Skeletal muscle satellite cell (primary cell): ENCODE measurements at regions not wholly inside any gene's neighbourhood (a gene's known extent, or its start where the extent isn't known, plus 50 kb on each side); places are given as distances from the start of the nearest gene placed in this dataset.
"Not testable (repeated sequence)": the region's sequence is repeated elsewhere in the genome, so short reads cannot be mapped to it uniquely, and the experiment has no call there.

ENCODE experiments used
- H3K27me3 ChIP-seq: 2 replicates; pipeline ENCODE4 v1.7.0; 2013; ENCODE audit warnings: low read length; ENCODE audit not compliant: control insufficient read depth, insufficient read depth
- H3K36me3 ChIP-seq: 2 replicates; pipeline ENCODE4 v1.7.0; 2013; ENCODE audit warnings: mild to moderate bottlenecking, control low read depth, low read length; ENCODE audit not compliant: insufficient read depth
- H3K4me1 ChIP-seq: 2 replicates; pipeline ENCODE4 v1.7.0; 2013; ENCODE audit warnings: low read length; ENCODE audit not compliant: control insufficient read depth, insufficient read depth
- H3K4me2 ChIP-seq: 2 replicates; pipeline ENCODE4 v1.7.0; 2013; ENCODE audit warnings: mild to moderate bottlenecking, low read length
- H3K4me3 ChIP-seq: 2 replicates; pipeline ENCODE4 v1.7.0; 2013; ENCODE audit warnings: low read length
- H3K9ac ChIP-seq: 2 replicates; pipeline ENCODE4 v1.7.0; 2013; ENCODE audit warnings: mild to moderate bottlenecking, low read depth, low read length, moderate library complexity
- H3K9me3 ChIP-seq: replicated peaks from 2 replicates; pipeline ENCODE4 v1.7.0; 2013; ENCODE audit warnings: mild to moderate bottlenecking, control low read depth, low read length

DNA sequence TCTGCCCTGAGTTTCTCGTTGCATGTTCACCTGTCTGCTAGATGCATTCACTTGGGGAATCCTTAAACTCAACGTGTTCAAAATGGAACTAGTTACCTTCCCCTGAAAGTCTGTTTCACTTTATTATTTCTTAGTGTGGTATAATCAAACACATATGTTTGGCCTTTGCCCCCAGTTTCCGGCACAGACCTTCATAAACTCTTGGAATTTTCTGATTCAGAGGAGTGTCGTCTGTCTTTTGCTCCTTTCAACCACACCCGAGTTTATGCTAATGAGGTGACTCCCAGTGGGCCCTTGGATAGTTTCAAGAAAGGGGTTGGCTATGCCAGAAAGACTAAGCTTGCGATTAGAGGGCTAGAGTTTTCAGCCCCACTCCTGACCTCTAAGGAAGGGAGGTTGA lies 198.9 kb downstream of the CDCA7 start:
- Histone ChIP-seq H3K36me3 (no peaks in the 10 kb centered on the region), H3K9ac (no peak overlapping the region), H3K27me3 (peaks cover 33% of the 10 kb centered on the region), H3K4me1 (no peaks in the 10 kb centered on the region), H3K4me3 (no peak overlapping the region), H3K9me3 (no peaks in the 10 kb centered on the region), H3K4me2 (no peak overlapping the region)

DNA sequence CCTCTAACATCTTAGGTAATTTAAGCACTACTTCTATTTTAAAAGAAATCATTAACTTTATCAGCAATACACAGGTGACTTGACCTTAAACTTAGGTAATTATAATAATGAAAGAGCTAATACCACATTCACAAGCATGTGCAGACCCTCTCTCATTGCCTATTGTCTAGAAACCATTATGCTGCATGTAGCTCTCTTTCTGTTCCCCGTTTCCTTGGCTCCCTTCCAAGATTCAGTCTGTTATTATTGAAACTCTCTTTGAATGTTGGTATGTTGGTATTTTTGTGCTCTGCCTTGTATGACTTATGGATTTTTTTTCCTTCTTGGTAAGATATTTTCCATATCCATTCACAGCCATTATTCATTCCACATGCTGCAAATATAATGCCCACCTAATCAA lies 201.2 kb downstream of the CDCA7 start:
- Histone ChIP-seq H3K9me3 (no peaks in the 10 kb centered on the region), H3K27me3 (peaks cover 39% of the 10 kb centered on the region), H3K4me3 (no peak overlapping the region), H3K36me3 (no peaks in the 10 kb centered on the region), H3K4me1 (no peaks in the 10 kb centered on the region), H3K9ac (no peak overlapping the region), H3K4me2 (no peak overlapping the region)

DNA sequence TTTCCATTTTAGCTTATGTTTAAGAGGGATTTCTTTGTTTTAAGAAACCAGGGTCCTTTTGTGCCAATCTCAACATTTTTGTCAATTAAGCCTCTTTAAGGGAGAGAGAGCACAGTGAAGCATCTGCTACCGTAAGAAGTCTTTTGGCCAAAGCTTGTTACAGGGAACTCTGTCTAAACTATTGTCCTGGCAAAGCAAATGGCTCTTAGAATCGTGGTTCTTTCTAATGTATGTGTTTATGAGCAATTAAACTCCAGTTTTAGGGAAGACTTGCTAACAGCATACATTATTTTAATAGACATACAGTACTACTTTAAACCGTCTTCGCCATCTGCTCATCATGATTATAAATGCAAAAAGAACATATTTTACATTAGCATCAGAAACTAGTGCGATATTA lies 202.1 kb downstream of the CDCA7 start:
- no peaks in the 10 kb centered on the region for H3K4me1 ChIP-seq
- no peaks in the 10 kb centered on the region for H3K36me3 ChIP-seq
- no peak overlapping the region for H3K4me3 ChIP-seq
- H3K9ac ChIP-seq: no peak overlapping the region
- H3K27me3 ChIP-seq: peaks cover 39% of the 10 kb centered on the region
- no peak overlapping the region for H3K4me2 ChIP-seq
- H3K9me3 ChIP-seq: no peaks in the 10 kb centered on the region

DNA sequence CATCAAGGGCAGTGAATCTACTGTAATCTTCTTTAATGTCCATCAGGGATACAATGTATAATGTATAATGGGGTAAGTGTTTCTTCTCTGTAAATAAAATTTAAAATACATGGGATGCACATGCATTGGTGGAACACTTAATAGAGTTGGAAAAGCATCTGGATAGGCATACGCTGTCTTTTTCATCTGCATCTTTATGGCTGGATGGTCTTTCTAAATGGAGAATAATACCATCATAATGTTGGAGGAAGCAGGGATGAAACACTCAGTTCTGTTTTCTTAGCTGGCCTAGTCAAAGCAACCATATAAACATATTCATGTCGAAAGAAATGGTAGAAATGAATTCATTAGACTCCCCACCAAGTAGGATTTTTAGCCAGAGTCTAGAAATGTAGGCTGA lies 202.8 kb downstream of the CDCA7 start:
- no peaks in the 10 kb centered on the region for H3K9me3 ChIP-seq
- H3K4me3 ChIP-seq: no peak overlapping the region
- H3K4me1 ChIP-seq: no peaks in the 10 kb centered on the region
- no peak overlapping the region for H3K4me2 ChIP-seq
- no peak overlapping the region for H3K9ac ChIP-seq
- H3K27me3 ChIP-seq: peaks cover 39% of the 10 kb centered on the region
- H3K36me3 ChIP-seq: no peaks in the 10 kb centered on the region

DNA sequence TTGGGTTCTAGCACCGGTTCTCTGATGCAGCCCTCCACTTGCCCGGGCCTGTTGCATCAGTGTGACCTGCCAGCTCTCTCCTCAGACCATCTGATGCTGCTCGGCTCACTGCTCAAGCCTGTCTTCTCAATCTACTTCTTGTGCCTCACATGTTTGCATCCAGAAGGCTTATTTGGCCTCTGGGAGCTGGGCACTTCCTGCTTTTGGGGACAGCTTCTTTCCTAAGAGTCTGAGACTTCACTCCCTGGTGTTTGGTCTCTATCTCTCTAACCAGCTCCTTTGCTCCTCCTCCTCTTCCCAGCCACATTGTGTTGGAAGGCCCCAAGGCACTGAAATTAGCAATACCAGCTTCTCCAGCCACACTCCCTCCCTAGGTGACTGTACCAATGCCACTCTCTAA lies 212.8 kb downstream of the CDCA7 start:
- peaks cover 10% of the 10 kb centered on the region for H3K4me1 ChIP-seq
- no peaks in the 10 kb centered on the region for H3K27me3 ChIP-seq
- no peak overlapping the region for H3K4me3 ChIP-seq
- no peaks in the 10 kb centered on the region for H3K36me3 ChIP-seq
- H3K9me3 ChIP-seq: no peaks in the 10 kb centered on the region
- no peak overlapping the region for H3K4me2 ChIP-seq
- no peak overlapping the region for H3K9ac ChIP-seq

DNA sequence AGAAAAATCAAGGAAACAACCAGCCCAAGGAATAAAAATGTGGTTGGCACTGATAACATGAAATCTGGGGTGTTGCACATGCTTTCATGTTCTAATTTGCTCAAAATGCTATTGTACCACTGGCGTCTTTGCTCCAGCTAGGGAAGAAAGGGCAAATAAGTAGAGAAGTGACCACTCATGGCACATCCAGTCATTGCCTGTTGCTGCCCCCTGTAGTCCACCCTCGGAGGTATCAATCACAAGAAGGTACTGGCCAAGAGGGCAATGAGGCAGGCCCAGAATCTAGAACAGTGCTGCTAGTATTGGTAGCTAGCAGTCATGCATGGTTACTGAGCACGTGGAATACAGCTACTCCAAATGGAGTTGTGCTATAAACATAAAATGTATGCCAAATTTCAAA lies 213.4 kb downstream of the CDCA7 start:
- Histone ChIP-seq H3K9me3 (no peaks in the 10 kb centered on the region), H3K4me3 (no peak overlapping the region), H3K4me2 (no peak overlapping the region)

DNA sequence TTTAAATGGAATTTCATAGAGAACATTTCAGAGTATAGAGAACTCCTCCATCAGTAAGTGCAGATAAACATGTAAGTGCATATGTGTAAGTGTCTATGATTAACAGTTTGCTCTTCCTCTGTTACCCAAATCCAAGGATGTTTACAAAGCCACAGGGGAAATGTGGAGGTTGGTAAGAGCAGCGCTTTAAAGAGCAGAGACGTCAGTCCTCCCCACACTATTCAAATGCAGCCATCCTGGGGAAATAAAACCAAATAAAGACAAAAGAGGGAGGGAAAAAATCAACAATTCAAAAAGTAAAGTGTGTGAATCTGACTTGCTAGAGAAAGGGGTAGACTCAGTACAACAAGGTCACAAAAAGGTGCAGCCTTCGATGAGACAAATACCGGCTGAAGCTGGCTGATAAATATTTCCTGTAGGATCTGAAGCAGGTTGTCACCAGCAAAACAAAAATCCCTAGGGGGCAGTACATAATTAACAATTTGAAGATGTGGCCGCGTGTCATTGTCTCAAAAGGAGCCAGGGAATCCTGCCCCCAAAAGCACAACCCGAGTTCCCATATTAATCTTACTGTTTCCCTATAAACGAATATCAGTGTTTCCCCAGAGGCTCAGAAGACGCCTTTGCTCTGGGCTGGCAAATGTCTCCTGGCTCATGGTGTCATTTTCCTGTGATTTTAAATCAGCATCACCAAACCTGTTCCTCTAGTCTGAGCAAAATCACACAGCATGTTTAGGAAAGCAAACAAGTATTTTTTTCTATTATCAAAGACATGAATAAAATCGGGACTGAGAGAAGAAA lies 216.5 kb downstream of the CDCA7 start:
- Histone ChIP-seq H3K27me3 (no peaks in the 10 kb centered on the region), H3K9me3 (no peaks in the 10 kb centered on the region), H3K4me2 (peak overlapping the region; percentile 58), H3K4me3 (no peak overlapping the region), H3K9ac (no peak overlapping the region), H3K36me3 (no peaks in the 10 kb centered on the region), H3K4me1 (peaks cover 16% of the 10 kb centered on the region)

More for the DNA sequence above, 213.4 kb downstream of the CDCA7 start:
- peaks cover 10% of the 10 kb centered on the region for H3K4me1 ChIP-seq
- no peaks in the 10 kb centered on the region for H3K27me3 ChIP-seq
- no peak overlapping the region for H3K9ac ChIP-seq
- no peaks in the 10 kb centered on the region for H3K36me3 ChIP-seq

DNA sequence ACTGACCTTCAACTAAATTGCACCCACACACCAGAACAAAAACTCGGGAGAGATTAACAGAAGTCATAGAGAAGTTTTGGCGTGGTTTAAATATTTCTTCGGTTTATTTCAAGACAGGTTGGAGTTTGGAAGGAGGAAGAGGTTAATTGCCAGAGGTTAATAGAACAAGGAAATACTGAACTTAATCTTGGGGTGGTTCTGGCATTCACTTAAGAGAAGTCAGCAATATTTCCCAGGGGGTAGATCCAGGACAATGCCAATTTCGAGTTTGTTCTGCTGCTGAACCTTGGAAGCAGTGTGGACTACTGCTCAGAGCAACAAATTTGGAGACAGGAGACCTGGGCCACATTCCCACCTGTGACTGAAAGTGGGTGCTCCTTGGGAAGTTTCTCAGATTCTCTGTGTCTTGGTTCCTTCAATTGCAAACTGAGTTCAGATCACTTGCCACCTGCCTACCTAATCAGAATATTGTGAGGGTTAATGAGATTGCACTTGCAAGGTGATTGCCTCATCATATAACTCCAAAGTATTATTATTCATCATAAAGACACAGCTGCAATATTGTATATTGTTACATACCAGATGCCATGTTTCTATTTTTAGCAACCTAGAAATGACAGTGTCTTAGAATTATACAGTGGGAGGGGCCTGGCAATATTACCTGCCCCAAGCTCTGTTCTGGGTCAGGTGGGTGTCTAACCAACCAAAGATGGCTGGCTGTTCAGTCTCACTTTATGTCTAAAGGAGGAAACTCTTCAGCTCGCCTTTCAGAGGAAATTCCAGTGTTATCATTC lies 217.4 kb downstream of the CDCA7 start:
- Histone ChIP-seq H3K9me3 (no peaks in the 10 kb centered on the region), H3K4me2 (peak overlapping the region; percentile 58), H3K4me3 (no peak overlapping the region), H3K4me1 (peaks cover 16% of the 10 kb centered on the region), H3K36me3 (no peaks in the 10 kb centered on the region), H3K27me3 (no peaks in the 10 kb centered on the region), H3K9ac (no peak overlapping the region)

DNA sequence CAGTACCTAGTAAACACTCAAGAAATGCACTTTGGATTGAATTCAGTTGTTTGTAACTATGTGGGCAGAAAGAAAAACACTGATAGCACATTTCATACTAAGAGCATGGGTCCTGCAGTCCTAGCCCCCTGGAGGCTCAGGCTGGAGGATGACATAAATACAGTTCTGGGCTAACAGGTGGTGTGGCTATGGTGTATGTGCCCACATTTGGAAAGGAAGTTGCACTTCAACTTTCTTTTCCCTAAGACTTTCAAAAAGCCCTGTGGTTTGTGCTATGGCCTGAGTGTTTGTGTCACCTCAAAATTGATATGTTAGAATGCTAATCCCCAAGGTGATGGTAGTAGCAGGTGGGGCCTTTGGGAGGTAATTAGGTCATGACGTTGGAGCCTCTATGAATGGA lies 218.2 kb downstream of the CDCA7 start:
- Histone ChIP-seq H3K4me2 (no peak overlapping the region), H3K9ac (no peak overlapping the region), H3K36me3 (no peaks in the 10 kb centered on the region), H3K4me1 (peaks cover 16% of the 10 kb centered on the region), H3K27me3 (no peaks in the 10 kb centered on the region), H3K4me3 (no peak overlapping the region), H3K9me3 (no peaks in the 10 kb centered on the region)

DNA sequence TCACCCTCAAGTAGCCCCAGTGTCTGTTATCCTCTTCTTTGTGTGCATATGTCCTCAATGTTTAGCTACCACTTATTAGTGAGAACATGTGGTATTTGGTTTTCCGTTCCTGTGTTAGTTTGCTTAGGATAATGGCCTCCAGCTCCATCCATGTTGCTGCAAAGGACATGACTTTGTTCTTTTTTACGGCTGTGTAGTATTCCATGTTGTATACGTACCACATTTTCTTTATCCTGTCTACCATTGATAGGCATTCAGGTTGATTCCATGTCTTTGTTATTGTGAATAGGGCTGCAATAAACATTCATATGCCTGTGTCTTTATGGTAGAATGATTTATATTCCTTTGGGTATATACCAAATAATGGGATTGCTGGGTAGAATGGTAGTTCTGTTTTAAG lies 219.1 kb downstream of the CDCA7 start:
- H3K4me2 ChIP-seq, H3K9ac ChIP-seq, H3K27me3 ChIP-seq, H3K9me3 ChIP-seq, H3K4me3 ChIP-seq, H3K36me3 ChIP-seq: not testable (repeated sequence)
- peaks cover 16% of the 10 kb centered on the region for H3K4me1 ChIP-seq

DNA sequence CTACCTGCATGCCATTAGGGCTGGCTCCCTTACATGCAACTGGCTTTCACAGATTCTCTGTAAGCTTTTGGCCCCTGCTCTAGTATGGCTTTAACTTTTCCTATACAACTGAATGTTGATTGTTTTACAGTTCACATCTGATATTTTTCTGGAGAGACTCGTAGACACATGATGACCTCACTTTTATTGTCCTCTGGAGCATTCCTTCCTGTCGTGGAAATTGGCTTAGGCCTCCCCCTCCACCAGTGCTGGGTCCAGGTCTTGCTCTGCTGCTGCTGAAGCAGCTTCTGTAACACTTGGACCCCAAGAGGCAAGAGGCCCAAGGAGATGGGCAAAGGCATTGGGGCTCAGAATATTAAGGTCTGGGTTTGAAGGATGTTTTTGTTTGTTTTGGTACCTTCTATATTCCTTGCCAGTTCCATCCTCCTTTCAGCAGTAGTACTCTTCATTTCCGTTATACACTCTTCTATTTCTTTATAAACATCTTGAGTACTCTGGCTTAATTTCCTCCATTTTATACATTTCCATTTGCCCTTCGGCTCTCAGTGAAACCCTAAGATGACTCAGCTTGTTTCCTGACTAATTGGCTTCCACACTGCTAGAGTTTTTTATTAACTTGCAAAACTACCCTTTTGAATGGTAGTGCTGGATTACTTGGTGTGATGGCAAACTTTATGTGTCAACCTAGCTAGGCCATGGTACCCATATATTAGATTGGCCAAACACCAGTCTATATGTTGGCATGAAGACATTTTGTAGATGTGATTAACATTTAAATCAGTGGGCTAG lies 219.8 kb downstream of the CDCA7 start:
- Histone ChIP-seq H3K9me3 (no peaks in the 10 kb centered on the region), H3K36me3 (no peaks in the 10 kb centered on the region), H3K4me2 (no peak overlapping the region), H3K4me3 (no peak overlapping the region), H3K4me1 (peaks cover 16% of the 10 kb centered on the region), H3K9ac (no peak overlapping the region), H3K27me3 (no peaks in the 10 kb centered on the region)
